ENCODE measurements at regions not wholly inside any gene's neighbourhood (a gene's known extent, or its start where the extent isn't known, plus 50 kb on each side); places are given as distances from the start of the nearest gene placed in this dataset.

DNA sequence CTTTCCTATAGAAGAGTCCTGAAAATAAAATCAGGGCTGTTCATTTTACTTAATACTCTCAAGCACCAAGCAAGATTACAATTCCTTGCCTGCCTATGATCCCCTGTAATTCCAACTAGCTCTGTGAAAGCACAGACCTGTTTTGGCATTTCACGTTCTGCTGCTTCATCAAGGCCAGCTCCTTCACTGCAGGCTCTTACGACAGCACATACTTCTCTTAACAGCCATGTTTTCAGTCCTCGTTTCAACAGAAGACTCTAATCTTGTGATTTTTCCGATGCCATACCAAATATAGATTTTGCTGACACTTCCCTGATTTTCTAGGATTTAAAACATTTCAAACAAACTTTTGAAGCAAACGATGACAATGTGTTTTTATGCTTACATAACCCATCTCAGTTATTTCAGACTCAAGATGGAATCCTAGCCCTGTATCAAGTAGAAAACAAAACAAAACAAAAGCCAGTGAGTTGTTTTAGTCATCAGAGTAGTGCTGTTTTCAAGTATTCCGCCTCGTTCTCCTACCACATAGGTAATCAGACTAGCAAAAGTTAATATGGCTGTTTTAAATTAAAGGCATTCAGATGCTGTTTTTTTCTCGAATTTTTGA, 616.5 kb upstream of the CITED2 start:
- DNase-seq (ENCODE audit: low read depth) = peak; percentile 80
- H3K4me3 ChIP-seq (ENCODE audit: low read depth, low read length) = no peak overlapping the region
- TF ChIP-seq, protein P1, sequence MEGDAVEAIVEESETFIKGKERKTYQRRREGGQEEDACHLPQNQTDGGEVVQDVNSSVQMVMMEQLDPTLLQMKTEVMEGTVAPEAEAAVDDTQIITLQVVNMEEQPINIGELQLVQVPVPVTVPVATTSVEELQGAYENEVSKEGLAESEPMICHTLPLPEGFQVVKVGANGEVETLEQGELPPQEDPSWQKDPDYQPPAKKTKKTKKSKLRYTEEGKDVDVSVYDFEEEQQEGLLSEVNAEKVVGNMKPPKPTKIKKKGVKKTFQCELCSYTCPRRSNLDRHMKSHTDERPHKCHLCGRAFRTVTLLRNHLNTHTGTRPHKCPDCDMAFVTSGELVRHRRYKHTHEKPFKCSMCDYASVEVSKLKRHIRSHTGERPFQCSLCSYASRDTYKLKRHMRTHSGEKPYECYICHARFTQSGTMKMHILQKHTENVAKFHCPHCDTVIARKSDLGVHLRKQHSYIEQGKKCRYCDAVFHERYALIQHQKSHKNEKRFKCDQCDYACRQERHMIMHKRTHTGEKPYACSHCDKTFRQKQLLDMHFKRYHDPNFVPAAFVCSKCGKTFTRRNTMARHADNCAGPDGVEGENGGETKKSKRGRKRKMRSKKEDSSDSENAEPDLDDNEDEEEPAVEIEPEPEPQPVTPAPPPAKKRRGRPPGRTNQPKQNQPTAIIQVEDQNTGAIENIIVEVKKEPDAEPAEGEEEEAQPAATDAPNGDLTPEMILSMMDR (IDR thresholded peaks at IDR 0.05; ENCODE audit: insufficient read depth, low read length) = no peak

- no peak overlapping the region for H3K4me3 ChIP-seq (ENCODE audit: low read depth, low read length)
- TF ChIP-seq, protein P1 (IDR thresholded peaks at IDR 0.05; ENCODE audit: insufficient read depth, low read length) = no peak
- DNase-seq (ENCODE audit: low read depth) = peak; percentile 72
Measured at GRCh38 chr6:139990026-139990686, 615.7 kb upstream of the CITED2 start.

- no peak for DNase-seq (ENCODE audit: low read depth)
- H3K4me3 ChIP-seq (ENCODE audit: low read depth, low read length) = no peak overlapping the region
- TF ChIP-seq, protein P1 (IDR thresholded peaks at IDR 0.05; ENCODE audit: insufficient read depth, low read length) = no peak
Measured at GRCh38 chr6:139988685-139989084, 614.2 kb upstream of the CITED2 start.

DNA sequence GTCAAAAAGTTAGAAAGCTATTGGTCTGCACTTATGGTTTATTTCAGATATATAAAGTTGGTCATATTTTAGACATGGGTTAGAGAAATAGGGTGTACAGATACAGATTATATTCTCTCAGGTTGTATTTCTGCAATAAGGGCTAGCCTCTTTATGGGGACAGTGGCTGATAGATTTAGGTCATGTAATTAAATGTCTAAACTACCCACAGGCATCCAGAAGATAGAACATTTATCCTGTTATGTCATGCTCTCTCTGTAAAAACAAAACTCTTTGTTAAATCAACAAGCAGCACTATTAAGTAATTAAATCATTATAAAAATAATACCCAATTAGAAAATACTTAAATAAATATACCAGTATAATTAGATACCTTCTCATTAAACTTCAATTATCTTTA, 612.6 kb upstream of the CITED2 start:
- H3K4me3 ChIP-seq (ENCODE audit: low read depth, low read length) = no peak overlapping the region
- TF ChIP-seq, protein P1 (IDR thresholded peaks at IDR 0.05; ENCODE audit: insufficient read depth, low read length) = no peak
- no peak for DNase-seq (ENCODE audit: low read depth)

DNA sequence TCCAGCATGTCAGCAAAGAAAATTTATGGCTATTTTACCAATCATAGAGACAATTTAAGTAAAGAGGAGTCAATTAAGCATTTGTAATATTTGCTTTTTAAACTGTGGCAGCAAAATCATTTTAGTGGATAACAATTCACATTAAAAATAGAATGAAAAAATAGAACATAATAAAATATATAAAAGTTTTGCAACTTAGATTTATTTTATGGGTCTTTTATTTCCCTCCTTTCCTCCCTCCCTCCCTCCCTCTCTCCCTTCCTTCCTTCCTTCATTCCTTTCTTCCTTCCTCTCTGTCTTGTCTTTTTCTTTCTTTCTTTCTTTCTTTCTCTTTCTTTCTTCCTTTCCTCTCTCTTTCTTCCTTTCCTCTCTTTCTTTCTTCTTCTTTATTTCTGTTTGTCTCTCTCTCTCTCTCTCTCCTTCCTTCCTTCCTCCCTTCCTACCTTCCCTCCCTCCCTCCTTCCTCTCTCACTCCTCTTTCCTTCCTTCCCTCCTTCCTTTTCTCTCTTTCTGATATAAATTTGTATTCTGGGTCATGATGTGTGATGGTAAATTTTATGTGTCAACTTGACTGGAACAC, 610.9 kb upstream of the CITED2 start:
- no peak for DNase-seq (ENCODE audit: low read depth)
- no peak overlapping the region for H3K4me3 ChIP-seq (ENCODE audit: low read depth, low read length)
- TF ChIP-seq, protein P1 (IDR thresholded peaks at IDR 0.05; ENCODE audit: insufficient read depth, low read length) = no peak

DNA sequence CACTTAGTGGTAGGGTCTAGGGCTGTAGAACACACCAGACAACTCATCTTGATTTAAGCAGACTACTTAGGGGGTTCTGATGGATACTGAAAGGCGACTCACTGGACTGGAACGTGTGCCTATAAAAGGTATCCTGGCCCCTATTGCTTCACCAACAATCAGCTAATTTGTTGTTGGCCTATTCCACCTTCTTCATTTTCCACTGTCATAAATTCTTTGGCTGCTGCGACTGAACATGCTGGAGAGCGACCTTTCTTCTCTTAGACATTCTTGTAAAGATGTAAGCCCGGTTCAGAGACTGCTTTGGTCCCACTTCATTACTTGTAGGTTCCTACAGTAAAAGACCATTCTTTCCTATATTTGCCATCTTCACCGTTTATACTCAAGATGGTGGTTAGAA, 609.9 kb upstream of the CITED2 start:
- no peak overlapping the region for H3K4me3 ChIP-seq (ENCODE audit: low read depth, low read length)
- no peak for DNase-seq (ENCODE audit: low read depth)
- TF ChIP-seq, protein P1 (IDR thresholded peaks at IDR 0.05; ENCODE audit: insufficient read depth, low read length) = no peak
